GM18507 (cell line): ENCODE measurements at regions not wholly inside any gene's neighbourhood (a gene's known extent, or its start where the extent isn't known, plus 50 kb on each side); places are given as distances from the start of the nearest gene placed in this dataset.
"Not testable (repeated sequence)": the region's sequence is repeated elsewhere in the genome, so short reads cannot be mapped to it uniquely, and the experiment has no call there.

ENCODE experiments used
- DNase-seq: peaks from one replicate; pipeline ENCODE4 v3.0.0; 2011; ENCODE audit warnings: low read depth; ENCODE audit not compliant: insufficient read length; ENCODE audit errors: extremely low spot score
- FAIRE-seq: peaks from 2 replicates; lab custom pipeline; 2011; peaks lifted over from hg19 to GRCh38; lab: Jason Lieb, UNC

DNA sequence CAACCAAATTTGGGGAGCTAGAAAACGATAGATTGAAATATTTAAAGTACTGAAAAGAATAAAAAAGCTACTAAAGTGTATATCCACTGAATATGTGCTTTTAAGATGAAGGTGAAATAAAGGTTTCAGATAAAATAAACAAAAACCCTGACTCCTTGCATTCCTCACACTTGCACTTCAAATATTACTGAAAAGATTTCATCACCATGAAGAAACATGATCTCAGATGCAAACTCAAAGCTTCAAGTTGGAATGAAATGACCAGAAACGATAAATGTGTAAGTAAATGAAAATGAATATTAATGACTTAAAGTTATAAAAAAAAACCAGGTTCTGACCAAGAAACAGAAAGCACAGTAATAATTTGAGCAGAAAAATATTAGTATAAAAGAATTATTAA is 1246.0 kb upstream of the ACVR2A start:
- no peak for FAIRE-seq

GRCh38 chr2:146597291-146597690 is 1247.5 kb upstream of the ACVR2A start:
- no peak for DNase-seq
- no peak for FAIRE-seq

More for the DNA sequence above, 1246.0 kb upstream of the ACVR2A start:
- no peak for DNase-seq

DNA sequence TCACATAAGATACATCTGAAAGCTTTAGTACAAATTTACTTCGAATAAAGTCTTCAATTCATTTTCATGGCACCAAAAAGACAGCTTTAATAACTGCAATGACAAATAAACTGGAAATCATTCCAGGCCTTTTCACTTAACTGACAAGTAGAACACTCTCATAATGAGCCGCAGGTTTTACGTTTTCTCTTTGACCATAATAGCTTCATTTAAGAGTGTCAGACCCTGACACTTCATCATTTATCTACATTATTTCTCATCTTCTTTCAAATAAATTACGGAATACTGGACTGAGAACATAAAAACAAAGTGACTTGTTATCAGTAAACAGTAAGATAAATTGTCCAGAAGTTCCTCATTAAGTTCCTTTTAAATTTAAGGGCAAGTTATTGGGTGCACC is 1252.9 kb upstream of the ACVR2A start:
- DNase-seq (no peak), FAIRE-seq (no peak)

DNA sequence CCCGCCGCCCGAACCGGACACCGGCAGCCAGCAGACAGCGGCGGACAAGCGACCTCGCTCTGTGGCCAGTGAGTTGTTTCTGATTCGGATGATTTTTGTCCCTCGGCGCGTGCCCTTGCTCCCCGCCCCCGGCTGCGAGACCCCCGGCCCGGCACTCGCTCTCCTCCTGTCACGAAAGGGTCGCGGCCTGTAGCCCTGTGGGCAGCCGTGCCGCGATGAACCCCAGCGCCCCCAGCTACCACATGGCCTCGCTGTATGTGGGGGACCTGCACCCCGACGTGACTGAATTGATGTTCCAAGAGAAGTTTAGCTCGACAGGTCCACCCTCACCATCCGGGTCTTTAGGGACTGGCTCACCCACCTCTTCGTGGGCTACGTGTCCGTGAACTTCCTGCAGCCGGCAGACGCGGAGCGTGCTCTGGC is 1257.5 kb upstream of the ACVR2A start:
- DNase-seq, result no peak
- FAIRE-seq, result no peak

- no peak for DNase-seq
- no peak for FAIRE-seq
Measured at GRCh38 chr2:146584316-146584715, 1260.5 kb upstream of the ACVR2A start.

- FAIRE-seq, result no peak
- no peak for DNase-seq
Measured at GRCh38 chr2:146579147-146579930, 1265.5 kb upstream of the ACVR2A start.

GRCh38 chr2:146576339-146577111 is 1268.3 kb upstream of the ACVR2A start:
- DNase-seq (no peak), FAIRE-seq (no peak)

- no peak for DNase-seq
- FAIRE-seq, result no peak
Measured at GRCh38 chr2:146572598-146572997, 1272.2 kb upstream of the ACVR2A start.

DNA sequence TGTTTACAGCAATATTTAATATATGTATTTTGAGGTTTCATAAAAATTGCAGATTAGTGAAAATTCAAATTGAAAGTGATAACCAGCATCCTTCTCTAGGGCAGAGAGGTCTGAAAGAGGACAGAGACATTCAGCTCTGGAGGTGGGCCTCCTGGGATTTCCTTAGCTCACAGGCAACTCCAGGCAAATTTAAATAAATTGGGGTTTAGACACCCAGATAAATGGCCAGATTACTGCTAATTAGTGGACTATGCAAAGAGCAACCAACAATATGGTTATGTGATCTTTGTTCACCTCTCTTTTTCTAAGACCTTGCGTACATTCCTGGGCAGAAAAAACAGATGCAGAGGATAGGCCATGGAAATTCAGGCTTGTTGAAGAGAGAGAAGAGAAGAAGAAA is 1282.8 kb upstream of the ACVR2A start:
- DNase-seq (no peak), FAIRE-seq (no peak)

DNA sequence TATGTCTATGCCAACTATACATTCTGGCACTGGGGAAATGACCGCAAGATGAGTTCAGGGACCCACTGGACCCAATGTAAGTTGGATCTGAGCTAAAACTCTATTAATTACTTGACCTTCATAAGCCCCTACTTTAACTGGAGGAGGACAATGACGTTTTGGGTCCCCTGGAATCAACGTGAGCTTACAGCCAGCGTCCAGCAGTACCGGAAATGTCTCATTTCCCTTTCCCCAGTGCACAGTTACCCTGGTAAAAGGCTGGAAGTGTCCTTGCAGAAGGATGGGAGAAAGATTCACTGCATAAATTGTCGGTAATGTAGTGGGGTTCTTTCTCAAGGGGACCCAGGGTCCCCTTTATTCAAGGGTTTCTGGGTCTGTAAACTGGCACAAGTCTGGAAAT is 1297.6 kb upstream of the ACVR2A start:
- DNase-seq, result no peak

DNA sequence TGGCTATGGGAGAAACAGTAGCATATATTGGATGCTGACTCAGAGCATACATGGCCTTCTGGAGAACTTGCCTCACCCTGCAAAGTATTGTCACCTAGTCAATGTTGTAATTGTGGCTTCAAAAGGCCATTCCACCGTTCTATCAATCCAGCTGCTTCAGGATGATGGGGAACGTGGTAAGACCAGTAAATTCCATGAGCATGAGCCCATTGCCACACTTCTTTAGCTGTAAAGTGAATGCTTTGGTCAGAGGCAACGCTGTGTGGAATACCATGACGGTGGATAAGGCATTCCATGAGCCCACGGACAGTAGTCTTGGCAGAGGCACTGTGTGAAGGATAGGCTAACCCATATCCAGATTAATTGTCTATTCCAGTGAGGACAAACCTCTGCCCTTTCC is 1300.1 kb upstream of the ACVR2A start:
- FAIRE-seq, result no peak
- no peak for DNase-seq

More for the DNA sequence above, 1297.6 kb upstream of the ACVR2A start:
- FAIRE-seq, result no peak

DNA sequence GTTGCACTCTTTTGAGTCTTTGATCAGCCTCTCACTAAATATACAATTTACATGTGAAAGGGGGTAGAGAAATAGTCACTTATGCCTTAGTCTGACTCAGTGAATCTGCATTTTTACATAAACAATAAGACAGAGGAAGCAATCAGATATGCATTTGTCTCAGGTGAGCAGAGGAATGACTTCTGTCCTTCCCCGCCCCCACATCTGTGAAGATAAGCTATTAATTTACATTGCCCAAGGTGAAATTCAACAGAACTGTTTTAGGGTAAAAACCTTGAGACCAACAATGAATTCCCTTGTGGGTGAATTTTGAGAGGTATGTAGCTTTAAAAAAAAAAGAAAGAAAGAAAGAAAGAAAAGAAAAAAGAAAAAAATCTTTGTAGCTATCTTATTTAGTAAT is 1302.9 kb upstream of the ACVR2A start:
- no peak for DNase-seq
- no peak for FAIRE-seq

- FAIRE-seq, result no peak
Measured at GRCh38 chr2:146540271-146540932, 1304.4 kb upstream of the ACVR2A start.

DNA sequence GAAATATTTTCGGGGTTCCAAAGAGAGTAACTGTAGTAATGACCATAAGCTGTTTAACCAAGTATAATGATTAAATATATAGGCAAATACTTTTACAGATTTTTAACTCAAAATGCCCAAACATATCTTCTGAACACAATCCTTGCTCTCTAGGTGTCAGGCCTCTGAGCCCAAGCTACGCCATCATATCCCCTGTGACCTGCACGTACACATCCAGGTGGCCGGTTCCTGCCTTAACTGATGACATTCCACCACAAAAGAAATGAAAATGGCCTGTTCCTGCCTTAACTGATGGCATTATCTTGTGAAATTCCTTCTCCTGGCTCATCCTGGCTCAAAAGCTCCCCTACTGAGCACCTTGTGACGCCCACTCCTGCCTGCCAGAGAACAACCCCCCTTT is 1305.1 kb upstream of the ACVR2A start:
- not testable (repeated sequence) for FAIRE-seq, DNase-seq

More at GRCh38 chr2:146540271-146540932, 1304.4 kb upstream of the ACVR2A start:
- DNase-seq, result no peak

- FAIRE-seq, result no peak
- DNase-seq, result no peak
Measured at GRCh38 chr2:146537477-146537876, 1307.4 kb upstream of the ACVR2A start.

GRCh38 chr2:146532509-146533147 is 1312.2 kb upstream of the ACVR2A start:
- FAIRE-seq (no peak), DNase-seq (no peak)

DNA sequence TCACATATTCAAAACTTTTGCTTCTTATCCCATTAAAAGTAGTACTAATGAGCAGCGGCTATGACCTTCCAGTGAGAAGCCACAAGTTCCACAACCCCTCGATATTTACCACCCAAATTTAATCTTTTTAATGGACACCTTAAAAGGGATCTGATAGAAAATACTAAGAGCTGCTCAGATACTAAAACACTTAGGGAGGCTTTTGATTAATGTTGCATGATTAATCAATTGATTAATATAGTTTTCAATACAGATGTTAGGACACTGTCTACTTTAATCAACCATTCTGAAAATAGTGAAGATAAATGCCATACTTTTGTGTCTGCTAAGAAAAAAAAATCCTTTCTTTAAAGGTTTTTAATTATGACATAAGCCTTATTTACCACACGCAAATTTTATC is 1312.8 kb upstream of the ACVR2A start:
- no peak for FAIRE-seq
- no peak for DNase-seq

DNA sequence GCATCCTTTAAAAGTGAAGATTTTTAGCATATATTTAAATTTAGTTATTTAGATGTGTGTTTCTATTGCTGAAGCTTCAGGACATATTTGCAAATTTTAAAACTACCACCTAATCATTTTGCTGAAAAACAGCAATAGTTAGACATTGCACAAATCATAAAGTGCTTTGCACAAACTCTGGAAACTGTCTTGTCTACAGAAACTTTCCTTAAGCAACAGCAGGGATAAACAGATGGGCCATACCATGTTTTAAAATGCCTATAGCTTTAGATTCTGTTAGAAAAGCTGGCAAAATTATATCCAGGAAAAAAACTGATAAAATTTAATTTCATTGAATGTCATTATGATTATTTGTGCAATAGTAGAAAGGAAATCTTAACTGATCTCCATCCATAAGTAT is 1313.9 kb upstream of the ACVR2A start:
- DNase-seq, result no peak
- no peak for FAIRE-seq

DNA sequence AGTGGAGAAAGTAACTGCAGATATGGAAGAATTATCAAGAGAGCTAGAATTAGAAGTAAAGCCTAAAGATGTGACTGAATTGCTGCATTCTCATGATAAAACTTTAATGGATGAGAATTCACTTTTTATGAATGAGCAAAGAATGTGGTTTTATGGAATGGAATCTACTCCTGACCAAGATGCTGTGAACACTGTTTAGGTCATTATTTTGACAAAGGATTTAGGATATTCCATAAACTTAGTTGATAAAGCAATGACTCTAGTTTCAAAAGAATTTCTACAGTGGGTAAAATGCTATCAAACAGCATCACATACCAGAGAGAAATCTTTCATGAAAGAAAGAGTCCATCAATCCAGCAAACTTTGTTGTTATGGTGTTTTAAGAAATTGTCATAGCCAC is 1317.7 kb upstream of the ACVR2A start:
- no peak for FAIRE-seq
- DNase-seq, result no peak

GRCh38 chr2:146523196-146523595 is 1321.6 kb upstream of the ACVR2A start:
- DNase-seq (no peak), FAIRE-seq (no peak)
